Neuron (in vitro differentiated cells): ENCODE measurements at regions not wholly inside any gene's neighbourhood (a gene's known extent, or its start where the extent isn't known, plus 50 kb on each side); places are given as distances from the start of the nearest gene placed in this dataset.

Experiments
- H2AFZ ChIP-seq: one replicate; pipeline ENCODE4 v1.6.1; 2013; ENCODE audit warnings: low read depth, mild to moderate bottlenecking, inconsistent platforms, low read length, moderate library complexity
- H3K27me3 ChIP-seq: one replicate; pipeline ENCODE4 v1.6.1; 2013; ENCODE audit warnings: low read length; ENCODE audit not compliant: insufficient read depth
- H3K36me3 ChIP-seq: one replicate; pipeline ENCODE4 v1.6.1; 2013; ENCODE audit warnings: low read length; ENCODE audit not compliant: insufficient read depth
- H3K4me1 ChIP-seq: one replicate; pipeline ENCODE4 v1.6.1; 2013; ENCODE audit warnings: low read length; ENCODE audit not compliant: insufficient read depth
- H3K4me3 ChIP-seq: 2 replicates; pipeline ENCODE4 v1.5.1; 2013; ENCODE audit warnings: mild to moderate bottlenecking, low read length, moderate library complexity
- H3K9me3 ChIP-seq: one replicate; pipeline ENCODE4 v1.6.1; 2013; ENCODE audit warnings: low read length

- Histone ChIP-seq H3K4me1 (peaks cover 14% of the 10 kb centered on the region), H3K27me3 (no peaks in the 10 kb centered on the region), H3K4me3 (no peak overlapping the region), H3K36me3 (no peaks in the 10 kb centered on the region), H3K9me3 (no peaks in the 10 kb centered on the region), H2AFZ (no peak overlapping the region)
These were observed 305.6 kb upstream of the PITRM1 start for GRCh38 chr10:3478153-3478552.

GRCh38 chr10:3477683-3478082 lies 305.1 kb upstream of the PITRM1 start:
- Histone ChIP-seq H3K4me3 (no peak overlapping the region), H3K9me3 (no peaks in the 10 kb centered on the region), H2AFZ (no peak overlapping the region), H3K27me3 (no peaks in the 10 kb centered on the region), H3K36me3 (no peaks in the 10 kb centered on the region), H3K4me1 (peaks cover 9% of the 10 kb centered on the region)

GRCh38 chr10:3476640-3477448 lies 304.3 kb upstream of the PITRM1 start:
- no peaks in the 10 kb centered on the region for H3K36me3 ChIP-seq
- no peak overlapping the region for H3K4me3 ChIP-seq
- H3K4me1 ChIP-seq: peaks cover 8% of the 10 kb centered on the region
- H2AFZ ChIP-seq: no peak overlapping the region
- no peaks in the 10 kb centered on the region for H3K9me3 ChIP-seq
- no peaks in the 10 kb centered on the region for H3K27me3 ChIP-seq

GRCh38 chr10:3476186-3476585 lies 303.6 kb upstream of the PITRM1 start:
- Histone ChIP-seq H3K36me3 (no peaks in the 10 kb centered on the region), H2AFZ (no peak overlapping the region), H3K4me3 (no peak overlapping the region), H3K4me1 (peaks cover 6% of the 10 kb centered on the region), H3K9me3 (no peaks in the 10 kb centered on the region), H3K27me3 (no peaks in the 10 kb centered on the region)

GRCh38 chr10:3475367-3475766 lies 302.8 kb upstream of the PITRM1 start:
- Histone ChIP-seq H3K27me3 (no peaks in the 10 kb centered on the region), H2AFZ (no peak overlapping the region), H3K9me3 (no peaks in the 10 kb centered on the region), H3K4me1 (peaks cover 6% of the 10 kb centered on the region), H3K4me3 (no peak overlapping the region), H3K36me3 (no peaks in the 10 kb centered on the region)

- Histone ChIP-seq H3K36me3 (no peaks in the 10 kb centered on the region), H3K4me1 (peaks cover 6% of the 10 kb centered on the region), H3K27me3 (no peaks in the 10 kb centered on the region), H3K9me3 (no peaks in the 10 kb centered on the region), H3K4me3 (no peak overlapping the region), H2AFZ (no peak overlapping the region)
These were observed 301.7 kb upstream of the PITRM1 start for GRCh38 chr10:3474266-3474665.

- Histone ChIP-seq H3K4me1 (peaks cover 6% of the 10 kb centered on the region), H3K4me3 (no peak overlapping the region)
These were observed 300.7 kb upstream of the PITRM1 start for GRCh38 chr10:3473271-3473670.

GRCh38 chr10:3472287-3473051 lies 299.9 kb upstream of the PITRM1 start:
- no peaks in the 10 kb centered on the region for H3K27me3 ChIP-seq
- no peaks in the 10 kb centered on the region for H3K9me3 ChIP-seq
- H3K4me3 ChIP-seq: no peak overlapping the region
- peaks cover 8% of the 10 kb centered on the region for H3K4me1 ChIP-seq
- H3K36me3 ChIP-seq: no peaks in the 10 kb centered on the region
- H2AFZ ChIP-seq: no peak overlapping the region

More at GRCh38 chr10:3473271-3473670, 300.7 kb upstream of the PITRM1 start:
- Histone ChIP-seq H2AFZ (no peak overlapping the region), H3K36me3 (no peaks in the 10 kb centered on the region), H3K27me3 (no peaks in the 10 kb centered on the region), H3K9me3 (no peaks in the 10 kb centered on the region)

- Histone ChIP-seq H3K4me1 (peaks cover 8% of the 10 kb centered on the region), H3K27me3 (no peaks in the 10 kb centered on the region), H3K4me3 (no peak overlapping the region), H2AFZ (no peak overlapping the region), H3K9me3 (no peaks in the 10 kb centered on the region), H3K36me3 (no peaks in the 10 kb centered on the region)
These were observed 299.3 kb upstream of the PITRM1 start for GRCh38 chr10:3471927-3472286.

- H3K4me1 ChIP-seq: peaks cover 8% of the 10 kb centered on the region
- H3K4me3 ChIP-seq: no peak overlapping the region
- H2AFZ ChIP-seq: no peak overlapping the region
- no peaks in the 10 kb centered on the region for H3K36me3 ChIP-seq
- no peaks in the 10 kb centered on the region for H3K9me3 ChIP-seq
- no peaks in the 10 kb centered on the region for H3K27me3 ChIP-seq
These were observed 298.9 kb upstream of the PITRM1 start for GRCh38 chr10:3471472-3471871.

GRCh38 chr10:3470191-3470590 lies 297.6 kb upstream of the PITRM1 start:
- no peak overlapping the region for H2AFZ ChIP-seq
- H3K27me3 ChIP-seq: no peaks in the 10 kb centered on the region
- H3K9me3 ChIP-seq: no peaks in the 10 kb centered on the region
- no peak overlapping the region for H3K4me3 ChIP-seq
- H3K4me1 ChIP-seq: peaks cover 8% of the 10 kb centered on the region
- no peaks in the 10 kb centered on the region for H3K36me3 ChIP-seq

GRCh38 chr10:3469639-3470020 lies 297.0 kb upstream of the PITRM1 start:
- Histone ChIP-seq H3K4me1 (peaks cover 8% of the 10 kb centered on the region), H3K27me3 (no peaks in the 10 kb centered on the region), H3K9me3 (no peaks in the 10 kb centered on the region), H2AFZ (peak overlapping the region; percentile 2), H3K36me3 (no peaks in the 10 kb centered on the region), H3K4me3 (no peak overlapping the region)

- Histone ChIP-seq H3K27me3 (no peaks in the 10 kb centered on the region), H3K4me1 (peaks cover 11% of the 10 kb centered on the region)
These were observed 296.5 kb upstream of the PITRM1 start for GRCh38 chr10:3468919-3469638.

More at GRCh38 chr10:3468919-3469638, 296.5 kb upstream of the PITRM1 start:
- Histone ChIP-seq H2AFZ (peak overlapping the region; percentile 2), H3K36me3 (no peaks in the 10 kb centered on the region), H3K4me3 (no peak overlapping the region), H3K9me3 (no peaks in the 10 kb centered on the region)
